ENCODE measurements at regions not wholly inside any gene's neighbourhood (a gene's known extent, or its start where the extent isn't known, plus 50 kb on each side); places are given as distances from the start of the nearest gene placed in this dataset.

- H3K4me3 ChIP-seq, result no peak overlapping the region
- H3K27ac ChIP-seq (replicated peaks in 1 of 4), result no peak overlapping the region
- H3K36me3 ChIP-seq, result no peaks in the 10 kb centered on the region
- no peak for TF ChIP-seq POLR2A (IDR thresholded peaks at IDR 0.05; ENCODE audit: low read depth)
- no peak for TF ChIP-seq EP300 (IDR thresholded peaks at IDR 0.05)
- no peak for TF ChIP-seq POLR2AphosphoS5 (IDR thresholded peaks at IDR 0.05)
- TF ChIP-seq CTCF (IDR thresholded peaks at IDR 0.05), result no peak
- no peak for DNase-seq (ENCODE audit: extremely low spot score)
- H3K9me3 ChIP-seq, result peaks cover 0 to 6% (median 2%) of the 10 kb centered on the region in 4 donors
- 88% methylated on average over 6 of the region's 6 CpGs for whole genome bisulfite sequencing
- no peaks in the 10 kb centered on the region for H3K4me1 ChIP-seq
- intact Hi-C loops (cut with DNase I), result loop anchor here (10.0 kb wide), 1 partner anchor 462 kb away; no protein-coding TSS in a partner anchor
- no peaks in the 10 kb centered on the region for H3K27me3 ChIP-seq
These were observed 560.3 kb downstream of the GALC start for GRCh38 chr14:87432698-87433097.

- TF ChIP-seq POLR2AphosphoS5 (IDR thresholded peaks at IDR 0.05), result no peak
- no peak for TF ChIP-seq POLR2A (IDR thresholded peaks at IDR 0.05; ENCODE audit: low read depth)
- TF ChIP-seq EP300 (IDR thresholded peaks at IDR 0.05), result no peak
- peaks cover 0 to 6% (median 2%) of the 10 kb centered on the region in 4 donors for H3K9me3 ChIP-seq
- DNase-seq (ENCODE audit: extremely low spot score), result no peak
- no peaks in the 10 kb centered on the region for H3K27me3 ChIP-seq
- H3K4me3 ChIP-seq, result no peak overlapping the region
- no peak overlapping the region for H3K27ac ChIP-seq (replicated peaks in 1 of 4)
- intact Hi-C loops (cut with DNase I), result loop anchor here (10.0 kb wide), 1 partner anchor 464 kb away; no protein-coding TSS in a partner anchor
- no peaks in the 10 kb centered on the region for H3K4me1 ChIP-seq
- no peaks in the 10 kb centered on the region for H3K36me3 ChIP-seq
These were observed 562.2 kb downstream of the GALC start for GRCh38 chr14:87430810-87431209.

DNA sequence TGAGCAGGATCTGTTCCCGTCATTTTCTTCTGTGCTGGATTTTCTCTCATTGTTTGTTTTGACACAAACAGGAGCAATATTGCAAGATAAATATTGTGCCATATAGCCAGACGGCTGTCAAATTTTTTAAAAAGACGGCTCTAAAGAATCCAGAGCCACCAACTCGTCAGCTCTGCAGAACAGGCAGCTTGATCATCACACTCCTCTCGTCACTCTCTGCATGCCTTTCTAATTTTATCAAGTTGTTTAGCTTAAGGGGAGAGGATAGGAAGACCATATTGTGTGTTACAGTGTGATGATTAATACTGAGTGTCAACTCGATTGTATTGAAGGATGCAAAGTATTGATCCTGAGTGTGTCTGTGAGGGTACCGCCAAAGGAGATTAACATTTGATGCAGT, 562.8 kb downstream of the GALC start:
- Histone ChIP-seq H3K4me1 (no peaks in the 10 kb centered on the region), H3K4me3 (no peak overlapping the region), H3K9me3 (peaks cover 0 to 6% (median 2%) of the 10 kb centered on the region in 4 donors), H3K36me3 (no peaks in the 10 kb centered on the region), H3K27me3 (no peaks in the 10 kb centered on the region), H3K27ac (replicated peaks in 1 of 4) (no peak overlapping the region)
- DNase-seq (ENCODE audit: extremely low spot score), result no peak
- 38% methylated on average over 7 of the region's 7 CpGs for WGBS
- intact Hi-C loops (cut with DNase I), result loop anchor here (10.0 kb wide), 1 partner anchor 465 kb away; no protein-coding TSS in a partner anchor
- TF ChIP-seq EP300 (IDR thresholded peaks at IDR 0.05) (no peak), CTCF (IDR thresholded peaks at IDR 0.05) (no peak), POLR2A (IDR thresholded peaks at IDR 0.05; ENCODE audit: low read depth) (no peak), POLR2AphosphoS5 (IDR thresholded peaks at IDR 0.05) (no peak)

DNA sequence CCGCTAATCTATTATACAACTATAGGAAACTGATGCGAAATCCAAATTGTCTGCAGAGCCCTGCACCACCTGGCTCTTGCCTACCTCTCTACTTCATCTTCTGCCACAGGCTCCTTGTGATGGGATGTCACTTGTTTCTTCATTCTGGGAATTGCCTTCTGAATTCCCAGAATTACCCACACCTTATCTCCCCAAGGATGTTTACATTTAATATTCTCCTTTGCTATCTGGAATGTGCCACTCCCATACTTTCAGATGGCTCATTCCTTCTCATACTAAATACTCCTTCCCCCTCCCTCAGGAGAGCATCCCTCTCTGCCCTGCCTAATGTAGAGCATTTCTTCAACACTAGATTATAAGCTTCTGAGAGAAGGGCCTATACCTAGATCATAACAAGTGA, 573.1 kb downstream of the GALC start:
- WGBS, result 100% methylated on average over 2 of the region's 2 CpGs
- Histone ChIP-seq H3K4me1 (no peaks in the 10 kb centered on the region), H3K4me3 (no peak overlapping the region), H3K27me3 (no peaks in the 10 kb centered on the region), H3K27ac (replicated peaks in 1 of 4) (no peak overlapping the region), H3K9me3 (peaks cover 0 to 16% (median 7%) of the 10 kb centered on the region in 4 donors), H3K36me3 (no peaks in the 10 kb centered on the region)
- DNase-seq (ENCODE audit: extremely low spot score), result no peak
- intact Hi-C loops (cut with DNase I), result no loop called here
- TF ChIP-seq CTCF (IDR thresholded peaks at IDR 0.05) (no peak), POLR2A (IDR thresholded peaks at IDR 0.05; ENCODE audit: low read depth) (no peak), EP300 (IDR thresholded peaks at IDR 0.05) (no peak), POLR2AphosphoS5 (IDR thresholded peaks at IDR 0.05) (no peak)

DNA sequence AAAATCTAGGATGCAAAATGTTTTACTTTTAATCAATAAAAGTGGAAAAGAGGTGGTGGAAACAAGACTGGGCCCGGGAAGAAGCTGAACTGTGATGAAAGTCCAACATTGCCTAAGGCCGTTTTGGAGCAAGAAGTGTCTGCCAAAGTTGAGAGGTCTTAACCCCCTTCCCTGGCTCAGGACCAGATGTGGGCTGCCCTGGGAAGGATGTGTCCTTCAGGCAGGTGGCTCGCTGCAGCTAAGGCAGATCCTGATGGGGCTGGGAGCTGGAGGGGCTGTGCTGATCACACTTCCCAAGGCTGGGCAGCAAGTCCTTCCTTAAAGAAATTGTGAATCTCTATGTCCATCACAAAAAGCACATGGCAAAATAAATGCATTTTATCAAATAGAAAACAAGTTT, 581.6 kb downstream of the GALC start:
- Histone ChIP-seq H3K27me3 (no peaks in the 10 kb centered on the region), H3K27ac (replicated peaks in 1 of 4) (no peak overlapping the region), H3K9me3 (no peaks in the 10 kb centered on the region), H3K4me3 (no peak overlapping the region), H3K4me1 (no peaks in the 10 kb centered on the region), H3K36me3 (no peaks in the 10 kb centered on the region)
- intact Hi-C loops (cut with DNase I), result no loop called here
- no peak for DNase-seq (ENCODE audit: extremely low spot score)
- TF ChIP-seq CTCF (IDR thresholded peaks at IDR 0.05), result no peak
- no peak for TF ChIP-seq POLR2A (IDR thresholded peaks at IDR 0.05; ENCODE audit: low read depth)
- TF ChIP-seq EP300 (IDR thresholded peaks at IDR 0.05), result no peak
- no peak for TF ChIP-seq POLR2AphosphoS5 (IDR thresholded peaks at IDR 0.05)
- WGBS, result 64% methylated on average over 3 of the region's 3 CpGs
